Endothelial cell of umbilical vein (primary cell): ENCODE measurements at regions not wholly inside any gene's neighbourhood (a gene's known extent, or its start where the extent isn't known, plus 50 kb on each side); places are given as distances from the start of the nearest gene placed in this dataset.

Experiments
- BruUV-seq: library from RNA; stranded (reverse); fragments of 400-500 nt; replicated peaks from 2 replicates; lab custom pipeline; 2021; lab: Mats Ljungman, UMichigan
- CTCF ChIA-PET: fragments of 300-600, 350-600 bp; sonication (Branson Sonifier 250); formaldehyde crosslinking; loops from one replicate; lab custom pipeline; 2021; ENCODE audit warnings: antibody characterized with exemption, inconsistent platforms; lab: Charles Lee
- POLR2A ChIA-PET: fragments of 300-600, 350-600 bp; sonication (Branson Sonifier 250); formaldehyde crosslinking; loops from one replicate; lab custom pipeline; 2021; ENCODE audit warnings: antibody characterized with exemption, inconsistent platforms; lab: Charles Lee
- DNase-seq: peaks from one replicate; pipeline ENCODE4 v3.0.0-alpha.2; 2011; ENCODE audit warnings: low read depth, low spot score
- FAIRE-seq: peaks from 2 replicates; lab custom pipeline; 2011; peaks lifted over from hg19 to GRCh38; lab: Jason Lieb, UNC
- H2AFZ ChIP-seq: 2 replicates; pipeline ENCODE4 v1.6.0; 2012; ENCODE audit warnings: low read depth, low read length, control low read depth, inconsistent platforms
- H3K27ac ChIP-seq: 2 replicates; pipeline ENCODE4 v1.5.1; 2011; ENCODE audit warnings: low read depth, mild to moderate bottlenecking, control low read depth, low read length, moderate library complexity; ENCODE audit not compliant: insufficient read depth
- H3K27me3 ChIP-seq, 2 experiments: 2 replicates each; pipeline versions ENCODE4 v1.6.0 to v1.6.1; 2011; ENCODE audit warnings: low read length in 2 of 2, mixed read lengths in 1 of 2; ENCODE audit not compliant: control insufficient read depth in 2 of 2, insufficient read depth in 2 of 2
- H3K36me3 ChIP-seq, 2 experiments: 2 replicates in 1 of 2; 3 replicates in 1 of 2; pipeline ENCODE4 v1.5.1; 2011; ENCODE audit warnings: low read length in 2 of 2, mild to moderate bottlenecking in 1 of 2, moderate library complexity in 1 of 2; ENCODE audit not compliant: control insufficient read depth in 2 of 2, insufficient read depth in 2 of 2; ENCODE audit errors: extremely low read depth in 1 of 2
- H3K4me1 ChIP-seq: 3 replicates; pipeline ENCODE4 v1.5.1; 2011; ENCODE audit warnings: mild to moderate bottlenecking, low read length; ENCODE audit not compliant: control insufficient read depth, insufficient read depth; ENCODE audit errors: extremely low read depth
- H3K4me2 ChIP-seq: 2 replicates; pipeline ENCODE4 v1.6.1; 2011; ENCODE audit warnings: low read length, control low read depth, mixed read lengths; ENCODE audit not compliant: insufficient read depth
- H3K4me3 ChIP-seq, 3 experiments: fragments of 200-600 bp in 1 of 3; sonication (generic), shearing (Covaris generic) in 1 of 3; replicated peaks in 1 of 3; 2 replicates each; pipeline ENCODE4 v1.5.1; 2011 to 2016; ENCODE audit warnings: control low read depth in 3 of 3, low read length in 3 of 3, mild to moderate bottlenecking in 2 of 3, inconsistent platforms in 1 of 3, low read depth in 1 of 3, moderate library complexity in 1 of 3; ENCODE audit not compliant: insufficient read depth in 1 of 3
- H3K79me2 ChIP-seq: 2 replicates; pipeline ENCODE4 v1.6.0; 2012; ENCODE audit warnings: low read length, inconsistent platforms; ENCODE audit not compliant: control insufficient read depth, insufficient read depth
- H3K9ac ChIP-seq: replicated peaks from 2 replicates; pipeline ENCODE3; 2011; ENCODE audit warnings: low read length, control low read depth; ENCODE audit not compliant: insufficient read depth; ENCODE audit errors: extremely low read depth
- H3K9me1 ChIP-seq: replicated peaks from 3 replicates; pipeline ENCODE4 v1.6.0; 2011; ENCODE audit warnings: mild to moderate bottlenecking, low read length; ENCODE audit not compliant: control insufficient read depth, insufficient read depth; ENCODE audit errors: extremely low read depth
- H3K9me3 ChIP-seq: replicated peaks from 2 replicates; pipeline ENCODE4 v1.5.1; 2012; ENCODE audit warnings: low read length, inconsistent platforms; ENCODE audit not compliant: control insufficient read depth, insufficient read depth
- H4K20me1 ChIP-seq: replicated peaks from 2 replicates; pipeline ENCODE3; 2011; ENCODE audit warnings: mild to moderate bottlenecking, low read length; ENCODE audit not compliant: control insufficient read depth, insufficient read depth; ENCODE audit errors: extremely low read depth
- CTCF ChIP-seq, 2 donors: IDR thresholded peaks; 1 replicate in 1 of 2; 2 replicates in 1 of 2; pipeline ENCODE4 v1.5.1; 2011; ENCODE audit warnings: low read length in 2 of 2, mild to moderate bottlenecking in 2 of 2, moderate library complexity in 2 of 2, control low read depth in 1 of 2, inconsistent platforms in 1 of 2, low read depth in 1 of 2; ENCODE audit not compliant: insufficient read depth in 1 of 2; ENCODE audit errors: extremely low read depth in 1 of 2
- EZH2 ChIP-seq: IDR thresholded peaks from 2 replicates; pipeline ENCODE4 v1.6.1; 2012; ENCODE audit warnings: borderline replicate concordance, low read depth, mild to moderate bottlenecking, moderate library complexity, low read length, inconsistent platforms; ENCODE audit not compliant: severe bottlenecking
- FOS ChIP-seq: IDR thresholded peaks from 2 replicates; pipeline ENCODE4 v1.6.1; 2011; ENCODE audit warnings: mild to moderate bottlenecking, low read length, moderate library complexity, borderline replicate concordance; ENCODE audit not compliant: insufficient read depth
- GATA2 ChIP-seq: IDR thresholded peaks from 2 replicates; pipeline ENCODE4 v1.7.0; 2011; ENCODE audit warnings: low read depth, mild to moderate bottlenecking, moderate library complexity, mixed read lengths, low read length; ENCODE audit not compliant: insufficient read length, insufficient read depth
- JUN ChIP-seq: IDR thresholded peaks from 2 replicates; pipeline ENCODE4 v1.6.1; 2011; ENCODE audit warnings: borderline replicate concordance, low read depth; ENCODE audit not compliant: insufficient read length, insufficient read depth
- MAX ChIP-seq: IDR thresholded peaks from 2 replicates; pipeline ENCODE4 v1.6.1; 2011; ENCODE audit not compliant: insufficient read depth, insufficient read length
- MYC ChIP-seq: IDR thresholded peaks from one replicate; pipeline ENCODE4 v1.6.1; 2011; ENCODE audit warnings: mild to moderate bottlenecking, low read depth, low read length
- POLR2A ChIP-seq: IDR thresholded peaks from 2 replicates; pipeline ENCODE4 v1.6.1; 2012; ENCODE audit warnings: low read depth, mild to moderate bottlenecking, control low read depth, low read length
- POLR2AphosphoS5 ChIP-seq: IDR thresholded peaks from 2 replicates; pipeline ENCODE4 v1.6.1; 2012; ENCODE audit warnings: low read depth, mild to moderate bottlenecking, control low read depth, low read length, moderate library complexity; ENCODE audit not compliant: insufficient read depth
- dilution Hi-C: fragments of 300-500 bp; cut with MboI; formaldehyde crosslinking; loops from one replicate; pipeline ENCODE4 v1.15.0; 2019; ENCODE audit warnings: low sequenced_read_pairs; ENCODE audit not compliant: extremely low pct_ligation_motif_present
- intact Hi-C: fragments of 100-400 bp; cut with micrococcal nuclease; formaldehyde crosslinking; loops from one replicate; pipeline ENCODE4 v1.10.0; 2022

DNA sequence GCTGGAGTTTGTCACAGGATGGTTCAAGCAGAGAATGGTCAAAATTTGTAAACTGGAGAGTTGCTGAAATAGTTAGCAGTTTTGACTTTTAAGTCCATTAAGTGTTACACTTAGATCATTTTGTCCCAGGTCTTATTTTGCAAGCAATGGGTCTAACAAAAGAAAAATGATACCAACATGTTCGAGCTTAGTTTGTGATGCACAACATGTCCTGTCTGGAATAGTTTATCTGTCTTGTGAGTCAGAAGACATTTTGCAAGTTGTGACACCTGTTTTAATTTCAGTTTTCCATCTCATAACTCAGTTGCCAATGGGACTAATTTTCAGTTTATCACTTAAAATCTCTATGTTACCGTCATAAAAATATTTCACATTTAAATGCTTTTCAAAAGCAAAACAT, 929.8 kb downstream of the CDH18 start:
- no peak overlapping the region for H3K4me2 ChIP-seq
- dilution Hi-C loops (no loop called here), intact Hi-C loops (no loop called here)
- no peak overlapping the region for H3K4me3 ChIP-seq
- FAIRE-seq, result no peak
- BruUV-seq, result no TSS peak
- ChIA-PET POLR2A (no interaction called here), CTCF (no interaction called here)
- TF ChIP-seq EZH2 (no peak), CTCF (IDR thresholded peaks at IDR 0.05; ENCODE audit: extremely low read depth in 1 of 2, insufficient read depth in 1 of 2, low read depth in 1 of 2, low read length in 2 of 2) (no peak), GATA2 (no peak), MAX (no peak), FOS (no peak), POLR2AphosphoS5 (no peak), POLR2A (no peak), JUN (no peak), MYC (no peak)
- H3K27me3 ChIP-seq, result no peaks in the 10 kb centered on the region
- no peaks in the 10 kb centered on the region for H4K20me1 ChIP-seq
- no peaks in the 10 kb centered on the region for H3K79me2 ChIP-seq
- DNase-seq, result no peak
- no peak overlapping the region for H2AFZ ChIP-seq
- H3K36me3 ChIP-seq, result no peaks in the 10 kb centered on the region
- no peak overlapping the region for H3K27ac ChIP-seq
- H3K9ac ChIP-seq, result no peak overlapping the region
- H3K4me1 ChIP-seq, result no peaks in the 10 kb centered on the region
- no peaks in the 10 kb centered on the region for H3K9me1 ChIP-seq
- H3K9me3 ChIP-seq, result peaks cover 2% of the 10 kb centered on the region
